ENCODE measurements at regions not wholly inside any gene's neighbourhood (a gene's known extent, or its start where the extent isn't known, plus 50 kb on each side); places are given as distances from the start of the nearest gene placed in this dataset.

DNA sequence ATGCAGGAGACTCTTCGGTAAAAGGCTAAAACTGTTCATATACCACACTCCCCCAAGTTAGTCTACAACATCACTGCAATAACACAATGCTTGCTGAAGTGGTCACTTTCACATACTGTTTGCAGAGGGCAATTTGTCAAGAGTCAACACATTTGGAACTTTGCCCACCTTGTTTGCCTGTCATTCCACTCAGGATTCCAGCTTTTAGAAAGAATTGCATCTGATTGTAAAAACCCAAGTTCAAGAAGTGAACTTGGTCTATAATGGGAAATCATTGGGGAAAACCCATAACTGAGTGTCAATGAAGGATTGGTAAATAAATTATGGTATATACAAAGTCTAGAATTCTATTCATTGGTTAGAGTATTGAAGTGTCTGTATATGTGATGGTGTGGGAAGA is 120.5 kb downstream of the GADD45G start:
- DNase-seq = no peak

DNA sequence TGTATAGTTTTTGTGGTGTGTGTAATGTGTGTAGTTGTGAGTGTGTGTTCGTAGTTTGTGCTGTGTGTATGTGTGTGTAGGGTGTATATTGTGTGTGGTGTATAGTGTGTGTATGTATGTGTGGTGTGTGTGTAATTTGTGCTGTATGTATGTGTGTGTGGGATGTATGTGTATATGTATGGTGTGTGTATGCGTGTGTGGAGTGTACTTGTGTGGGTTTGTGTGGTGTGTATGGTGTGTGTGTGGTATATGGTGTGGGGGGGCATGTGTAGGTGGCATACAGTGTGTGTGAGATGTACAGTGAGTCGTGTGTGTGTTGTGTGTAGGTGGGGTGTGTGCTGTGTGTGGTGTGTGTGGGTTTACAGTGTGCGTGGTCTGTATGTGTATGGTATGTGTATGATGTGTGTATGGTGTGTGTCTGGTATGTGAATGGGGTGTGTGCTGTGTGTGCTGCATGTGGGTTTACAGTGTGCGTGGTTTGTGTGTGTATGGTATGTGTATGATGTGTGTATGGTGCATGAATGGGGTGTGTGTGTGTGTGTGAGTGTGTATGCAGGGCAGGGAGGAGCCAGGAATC is 125.2 kb downstream of the GADD45G start:
- DNase-seq = no peak

DNA sequence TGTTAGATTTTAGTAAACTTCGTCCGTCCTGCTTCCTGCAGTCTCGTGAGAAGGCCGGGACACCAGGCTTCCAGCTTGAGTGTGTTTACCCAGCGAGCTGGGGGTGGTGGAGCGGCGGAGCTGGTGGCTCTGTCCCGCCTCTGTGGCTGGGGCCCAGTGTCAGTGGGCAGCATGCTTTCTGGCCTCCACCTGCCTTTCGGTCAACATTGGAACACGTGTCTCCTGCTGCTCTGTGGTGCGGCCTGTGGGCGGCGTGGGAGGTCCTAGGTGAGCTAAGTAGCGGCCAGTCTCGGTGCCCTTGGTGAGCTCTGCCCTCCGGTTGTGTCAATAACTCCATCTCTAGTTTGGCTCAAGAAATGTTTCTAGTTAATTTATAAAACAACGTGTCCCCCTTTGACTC is 125.9 kb downstream of the GADD45G start:
- DNase-seq = no peak

DNA sequence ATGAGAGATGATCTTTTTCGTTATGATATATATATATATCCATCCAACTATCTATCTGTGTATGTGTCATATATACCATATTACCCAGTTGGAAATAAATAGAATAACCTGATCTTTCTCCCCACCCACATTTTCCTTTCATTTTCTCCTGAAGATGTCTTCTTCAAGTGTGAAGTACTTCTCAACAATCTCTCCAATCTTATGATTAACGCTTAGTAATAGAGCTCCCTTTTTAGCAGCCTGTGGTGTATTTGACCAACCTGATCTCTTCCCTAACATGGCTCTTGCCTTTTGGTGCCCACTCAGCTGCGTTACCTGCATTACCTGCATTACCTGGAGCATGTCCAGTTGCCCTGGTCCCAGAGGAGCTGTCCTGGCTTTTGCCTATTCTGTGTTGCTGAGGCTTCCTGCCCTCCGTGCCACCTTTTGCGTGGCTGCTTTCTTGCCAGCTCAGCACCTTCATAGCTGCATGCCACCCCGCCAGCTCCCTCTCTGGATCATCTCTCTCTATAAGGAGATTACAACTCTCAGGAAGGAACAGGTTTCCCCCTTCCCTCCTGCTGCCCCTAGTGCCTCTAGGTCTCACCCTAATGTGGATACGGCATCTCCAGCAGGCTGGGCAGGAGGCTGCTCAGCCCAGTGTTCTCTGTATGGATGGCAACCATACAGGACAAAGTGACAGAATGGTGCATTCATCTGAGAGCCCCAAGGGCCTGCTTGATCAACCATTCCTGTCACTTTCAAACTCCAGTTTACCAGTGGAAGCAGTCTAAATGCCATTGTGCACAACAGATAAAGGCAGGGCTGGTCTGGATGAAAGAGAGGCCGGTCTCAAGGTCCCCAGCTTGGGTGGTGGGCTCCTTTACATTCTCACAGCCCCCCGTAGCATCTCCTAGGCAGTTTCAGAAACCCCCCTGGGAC is 126.7 kb downstream of the GADD45G start:
- no peak for DNase-seq

DNA sequence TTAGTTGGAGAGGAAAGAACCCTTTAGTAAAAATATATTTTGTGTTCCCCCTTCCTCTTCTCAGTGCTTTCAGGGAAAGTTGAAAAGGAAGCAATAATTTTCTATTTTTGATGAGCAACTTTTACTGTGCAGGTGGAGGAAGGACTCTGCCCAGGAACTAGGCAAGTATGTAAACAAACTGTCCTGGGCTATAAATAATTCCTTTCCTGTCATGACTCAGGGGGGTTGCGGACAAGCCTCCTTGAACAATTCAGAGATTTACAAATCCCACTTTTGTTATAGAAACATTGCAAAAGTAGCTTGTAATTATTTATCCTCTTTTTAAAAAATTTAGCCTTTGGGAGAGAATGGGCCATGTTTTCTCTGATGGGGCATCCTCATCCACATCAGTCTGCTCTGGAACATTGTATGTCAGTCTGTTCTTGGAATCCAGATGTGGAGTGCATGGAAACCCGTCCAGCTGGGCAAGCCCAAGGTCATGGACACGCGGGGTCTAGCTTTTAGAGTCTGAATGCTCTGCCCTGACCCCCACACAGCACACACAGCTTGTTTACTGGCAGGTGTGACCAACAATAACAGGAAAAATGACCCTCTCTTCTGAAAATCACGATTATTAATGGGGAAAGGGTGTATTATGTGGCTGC is 127.6 kb downstream of the GADD45G start:
- DNase-seq = no peak

DNA sequence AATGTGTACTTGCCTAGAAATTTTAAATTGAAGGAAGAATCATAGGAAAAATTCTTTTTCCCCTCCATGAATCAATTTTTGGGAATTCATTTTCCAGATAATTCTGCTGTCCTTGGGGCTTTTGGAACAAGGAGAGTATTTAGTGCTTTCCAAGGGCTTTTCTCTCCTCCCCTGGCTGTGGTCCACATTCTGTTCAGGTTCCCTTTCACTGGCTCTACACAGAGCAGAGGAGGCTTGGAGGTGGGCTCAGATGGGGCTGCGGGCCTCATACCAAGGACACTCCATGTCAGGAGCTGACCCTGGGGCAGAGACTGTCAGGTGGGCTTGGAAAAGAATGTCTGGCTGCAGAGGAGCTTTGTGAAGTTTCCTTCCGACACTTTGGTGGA is 128.1 kb downstream of the GADD45G start:
- DNase-seq = no peak

DNA sequence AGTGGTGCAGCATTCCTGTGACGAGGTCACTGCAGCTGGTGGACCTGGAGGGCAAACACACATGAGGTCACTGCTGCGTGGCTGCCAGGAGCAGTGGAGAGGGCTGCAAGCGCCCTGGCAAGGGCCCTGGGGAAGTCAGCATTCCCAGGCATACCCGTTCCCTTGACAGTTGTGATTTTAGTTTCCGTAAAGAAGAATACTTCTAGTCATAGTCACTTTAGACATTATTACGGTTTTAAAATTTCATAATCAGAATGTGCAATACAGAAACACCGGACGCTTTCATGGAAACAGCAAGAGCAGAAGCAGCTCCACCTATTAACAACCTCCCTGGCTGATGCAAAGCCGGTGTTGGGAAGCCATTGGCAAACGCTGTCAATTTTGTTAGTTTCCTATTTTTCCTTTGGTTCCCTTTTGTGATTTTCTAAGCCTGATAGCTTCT is 129.8 kb downstream of the GADD45G start:
- no peak for DNase-seq

DNA sequence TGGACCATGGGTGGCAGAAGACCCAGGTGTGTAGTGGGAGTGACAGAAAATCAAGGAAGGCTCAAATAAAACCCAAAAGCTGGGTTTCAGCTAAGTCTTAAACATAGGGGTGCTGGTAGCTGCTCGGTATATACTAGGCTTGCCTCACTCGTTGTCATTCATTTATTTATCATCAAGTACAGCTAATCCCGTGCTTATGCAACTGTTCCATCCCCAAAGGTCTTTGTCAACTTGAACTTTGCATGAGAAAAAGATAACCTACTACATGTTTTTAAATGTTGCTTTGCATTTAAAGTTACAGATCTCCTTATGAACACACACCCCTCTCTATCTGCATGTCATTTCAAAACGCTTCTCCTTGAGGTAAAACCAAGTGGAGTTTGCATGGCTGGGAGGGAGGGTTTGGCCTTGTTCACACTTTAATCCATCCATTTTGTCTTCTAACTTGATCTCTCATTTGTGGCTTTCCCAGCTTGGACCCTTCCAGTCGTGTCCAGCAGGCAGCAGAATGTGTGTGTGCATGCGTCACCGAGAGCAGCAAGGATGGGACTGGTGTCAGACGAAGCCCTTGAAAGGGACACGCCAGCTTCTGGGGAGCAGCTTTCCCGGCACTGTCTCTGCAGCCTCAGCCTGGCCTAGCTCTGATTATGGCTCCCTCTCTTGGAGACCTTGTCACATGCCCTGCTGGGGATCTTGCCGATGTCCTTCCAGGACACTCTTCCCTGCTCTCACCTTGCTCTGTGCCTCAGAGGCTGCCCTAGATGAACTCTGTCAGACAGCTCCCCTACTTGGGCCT is 133.5 kb downstream of the GADD45G start:
- DNase-seq = no peak

DNA sequence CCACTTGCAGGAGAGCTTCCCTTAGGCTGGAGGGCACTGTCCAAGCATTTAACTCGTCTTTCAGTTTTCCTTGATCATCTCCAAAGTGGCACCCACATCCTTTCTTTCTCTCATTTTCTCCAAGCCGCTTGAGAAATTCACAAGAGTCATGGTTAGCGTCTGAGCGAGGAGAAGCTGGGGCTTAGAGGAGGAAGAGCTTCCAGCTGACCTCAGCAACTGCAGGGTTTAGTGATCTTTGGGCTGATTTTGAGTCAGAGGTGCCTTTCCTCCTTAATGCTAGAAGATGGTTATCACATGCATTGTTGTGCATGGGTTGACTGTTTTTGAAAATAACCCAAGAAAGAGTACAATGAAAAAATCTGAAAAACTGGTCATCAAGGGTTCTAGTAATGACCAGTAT is 134.7 kb downstream of the GADD45G start:
- peak; percentile 33 for DNase-seq

DNA sequence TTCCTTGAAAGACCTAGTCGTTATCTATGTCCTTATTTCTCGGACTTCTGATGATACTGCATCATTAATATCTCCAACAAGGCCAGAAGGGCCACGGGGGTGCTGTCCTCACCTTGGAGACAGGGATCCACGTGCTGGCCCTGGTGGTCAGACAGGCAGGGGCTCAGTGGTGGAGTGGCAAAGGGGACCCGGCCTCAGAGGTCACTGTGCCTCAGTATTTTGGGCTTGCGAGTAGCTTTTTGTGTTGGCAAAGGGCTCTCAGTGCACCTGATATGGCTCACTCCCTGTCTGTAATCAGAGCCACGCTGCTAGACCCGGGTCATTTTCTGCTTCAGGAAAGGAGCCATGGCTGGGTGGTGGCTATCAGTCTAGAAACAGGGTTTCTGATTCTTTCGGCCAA is 135.1 kb downstream of the GADD45G start:
- no peak for DNase-seq

DNA sequence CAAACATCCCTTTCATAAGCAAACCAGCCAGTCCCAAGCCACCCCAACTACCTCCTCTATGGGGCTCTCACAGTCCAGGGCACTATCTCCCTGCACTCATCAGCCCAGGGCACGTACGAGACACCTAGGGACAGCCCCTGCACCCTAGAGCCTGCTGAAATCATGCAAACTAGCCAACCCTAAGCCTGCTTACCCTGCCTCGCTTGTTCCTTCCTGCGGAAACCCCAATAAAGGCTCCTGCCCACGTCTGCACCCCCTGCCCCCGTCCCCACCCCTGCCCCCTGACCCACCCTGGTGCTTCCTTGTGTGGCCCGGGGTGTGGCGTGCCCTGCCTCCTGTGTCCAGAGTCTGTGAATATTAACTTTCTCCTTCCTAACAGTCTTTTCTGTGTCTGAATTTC is 135.9 kb downstream of the GADD45G start:
- peak; percentile 33 for DNase-seq

DNA sequence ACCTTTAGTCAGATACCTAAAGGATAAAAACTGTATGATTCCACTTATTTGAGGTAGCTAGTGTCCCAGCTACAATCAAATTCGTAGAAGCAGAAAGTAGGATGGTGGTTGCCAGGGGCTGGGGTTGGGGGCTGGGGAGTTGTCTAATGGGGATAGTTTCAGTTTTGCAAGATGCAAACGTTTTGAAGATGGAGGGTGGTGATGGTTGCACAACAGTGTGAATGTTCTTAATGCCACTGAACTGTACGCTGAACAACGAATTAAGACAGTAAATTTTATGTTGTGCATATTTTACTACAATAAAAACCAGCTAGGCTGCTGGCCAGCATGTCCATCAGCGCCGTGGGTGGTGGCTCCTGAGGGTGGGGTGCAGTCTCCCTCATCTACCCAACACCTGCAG is 137.8 kb downstream of the GADD45G start:
- DNase-seq = no peak

DNA sequence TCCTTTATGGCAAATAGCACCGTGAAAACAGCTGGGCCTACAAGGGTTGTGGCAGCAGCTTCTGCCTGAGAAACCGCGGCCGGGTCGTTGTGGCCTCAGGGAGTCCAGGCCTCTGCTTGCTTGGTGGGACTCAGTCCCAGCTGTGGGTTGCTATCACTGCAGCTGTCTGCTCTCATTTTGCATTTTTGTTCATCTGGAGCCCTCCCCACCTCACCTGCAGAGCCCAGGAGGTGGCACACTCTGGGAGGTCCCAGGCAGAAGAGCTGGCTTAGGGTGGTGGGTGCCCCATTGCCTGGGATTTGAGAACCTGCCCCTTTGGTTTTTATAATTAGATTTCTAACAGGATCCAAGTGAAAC is 138.4 kb downstream of the GADD45G start:
- DNase-seq = no peak

DNA sequence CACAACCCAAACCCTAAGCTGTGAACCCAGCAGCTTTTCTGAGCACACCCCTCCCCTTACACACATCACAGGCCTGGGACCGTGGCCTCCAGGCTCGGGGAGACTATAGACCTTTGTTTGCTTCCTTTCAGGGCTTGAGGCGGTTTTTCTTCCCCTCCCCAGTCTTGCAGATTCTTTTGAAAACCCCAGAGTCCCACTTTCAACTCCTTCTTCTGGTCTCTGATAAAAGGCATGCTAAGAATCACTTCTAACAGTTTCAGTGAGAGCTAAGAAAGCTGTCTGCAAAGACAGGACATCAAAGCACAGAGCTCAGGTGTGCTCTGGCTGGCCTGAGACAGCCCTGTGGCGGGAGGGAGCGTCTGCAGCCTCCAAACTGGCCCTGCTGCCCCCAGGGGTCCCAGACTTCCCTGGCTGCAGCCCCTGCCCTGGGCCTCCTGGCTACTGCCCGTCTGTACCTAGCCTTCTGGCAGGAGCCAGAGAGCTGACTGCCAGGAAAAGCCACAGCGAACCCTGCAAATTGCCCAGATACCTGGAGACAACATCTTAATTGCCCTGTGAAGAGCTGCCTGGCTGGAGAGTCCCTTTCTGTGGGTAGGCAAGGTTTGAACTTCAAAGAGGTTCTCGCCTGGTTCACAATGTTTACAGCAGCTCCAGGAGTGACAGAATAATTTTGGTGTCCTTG is 138.9 kb downstream of the GADD45G start:
- DNase-seq = no peak

DNA sequence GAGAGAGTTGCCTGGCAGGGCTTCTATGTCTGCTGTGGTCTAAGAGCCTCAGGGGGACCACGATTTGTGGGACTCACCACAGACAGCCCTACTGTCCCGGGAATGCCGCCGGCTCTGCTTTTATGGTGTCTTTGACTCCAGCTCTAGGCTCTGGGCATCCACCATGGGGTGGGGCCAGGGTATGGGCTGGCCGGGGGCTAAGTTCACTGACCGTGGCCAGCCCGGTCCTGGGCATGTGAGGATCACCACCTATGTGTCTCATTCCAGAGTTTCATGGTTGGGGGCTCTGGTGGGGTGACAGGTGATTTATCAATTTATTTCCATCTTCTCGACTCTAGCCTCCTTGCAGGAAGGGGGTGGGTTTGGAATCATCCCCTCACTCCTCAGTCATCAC is 139.4 kb downstream of the GADD45G start:
- no peak for DNase-seq

DNA sequence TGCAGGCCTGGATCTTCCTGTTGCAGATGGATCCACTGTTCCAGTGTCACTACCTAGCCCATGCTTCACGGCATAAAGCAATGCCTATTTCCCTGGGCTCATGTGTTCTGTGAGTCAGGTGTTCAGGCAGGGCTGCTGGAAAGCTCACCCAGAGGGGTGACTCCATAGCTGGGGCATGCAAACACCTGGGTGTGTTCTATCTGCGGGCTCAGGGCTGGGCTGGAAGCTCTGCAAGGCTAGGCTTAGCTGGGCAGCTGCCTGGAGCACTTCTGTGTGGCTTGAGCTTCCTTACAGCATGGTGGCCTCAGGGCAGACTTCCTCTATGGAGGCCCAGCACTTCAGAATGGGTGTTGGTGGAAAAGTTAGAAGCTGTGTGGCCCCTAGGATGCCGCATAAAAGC is 139.9 kb downstream of the GADD45G start:
- no peak for DNase-seq

DNA sequence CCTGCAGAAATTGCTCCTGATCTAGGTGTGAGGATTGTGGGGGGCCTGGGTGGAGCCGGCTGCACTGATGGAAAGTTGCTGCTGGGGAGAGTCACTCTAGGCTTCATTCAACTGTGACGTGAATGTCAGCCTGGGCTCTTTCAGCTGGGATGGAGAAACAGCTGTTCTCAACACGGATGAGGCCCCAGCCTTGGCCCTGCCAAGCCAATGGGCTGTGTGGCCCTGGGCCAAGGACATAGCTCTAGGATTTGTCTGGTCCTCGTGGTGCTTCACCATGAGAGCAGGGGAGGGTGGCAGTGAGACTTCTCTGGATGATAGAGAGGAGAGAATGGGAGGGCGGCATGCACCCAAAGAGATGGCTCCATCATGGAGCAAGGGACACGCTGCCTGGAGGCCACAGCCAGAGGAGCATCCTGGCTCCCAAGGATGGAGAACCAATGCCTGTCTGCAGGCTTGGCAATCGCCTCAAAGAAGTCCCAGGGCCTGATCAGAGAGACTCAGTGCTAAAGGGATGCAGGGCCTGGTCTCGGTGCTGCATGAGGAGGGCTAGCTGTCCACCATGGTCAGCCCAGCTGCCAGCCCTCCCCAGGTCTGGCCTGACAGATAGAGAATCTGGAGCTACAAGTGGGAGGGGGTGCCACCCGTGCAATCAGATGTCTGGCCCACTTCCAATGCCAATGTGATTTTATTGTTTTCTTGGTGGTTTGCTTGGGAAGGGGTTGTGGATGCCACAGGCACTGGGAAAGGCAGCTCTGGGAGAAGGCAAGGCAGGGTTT is 141.0 kb downstream of the GADD45G start:
- no peak for DNase-seq

DNA sequence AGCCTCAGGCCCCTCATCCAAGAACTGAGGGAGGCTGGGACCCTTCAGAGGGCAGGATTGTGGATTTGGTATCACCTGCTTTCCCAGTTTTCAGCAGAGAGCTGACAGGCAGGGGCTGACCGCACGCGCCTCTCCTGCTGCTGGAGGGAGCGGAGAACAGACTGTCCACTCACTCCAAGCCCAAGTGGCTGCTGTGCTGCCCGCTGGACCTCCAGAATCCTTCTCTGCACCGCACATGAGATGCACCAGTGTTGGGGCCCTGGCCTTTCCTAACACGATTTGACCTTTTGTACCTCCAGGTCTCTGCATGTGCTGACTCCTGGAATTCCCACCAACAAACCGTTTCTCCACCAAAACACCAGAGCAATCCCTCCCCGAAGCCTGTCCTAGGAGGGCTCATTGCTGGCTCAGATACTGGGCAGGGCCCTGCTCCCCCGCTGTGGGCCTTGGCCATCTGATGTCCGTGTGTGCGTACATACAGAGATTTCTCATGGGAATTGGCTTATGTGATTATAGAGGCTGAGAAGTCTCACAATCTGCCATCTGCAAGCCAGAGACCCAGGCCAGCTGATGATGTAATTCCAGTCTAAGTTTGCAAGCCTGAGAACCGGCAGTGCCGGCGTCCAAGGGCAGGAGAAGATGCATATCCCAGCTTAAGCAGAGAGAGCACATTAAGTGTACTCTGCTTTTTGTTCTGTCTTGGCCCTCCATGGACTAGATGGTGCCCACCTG is 141.7 kb downstream of the GADD45G start:
- DNase-seq = no peak

DNA sequence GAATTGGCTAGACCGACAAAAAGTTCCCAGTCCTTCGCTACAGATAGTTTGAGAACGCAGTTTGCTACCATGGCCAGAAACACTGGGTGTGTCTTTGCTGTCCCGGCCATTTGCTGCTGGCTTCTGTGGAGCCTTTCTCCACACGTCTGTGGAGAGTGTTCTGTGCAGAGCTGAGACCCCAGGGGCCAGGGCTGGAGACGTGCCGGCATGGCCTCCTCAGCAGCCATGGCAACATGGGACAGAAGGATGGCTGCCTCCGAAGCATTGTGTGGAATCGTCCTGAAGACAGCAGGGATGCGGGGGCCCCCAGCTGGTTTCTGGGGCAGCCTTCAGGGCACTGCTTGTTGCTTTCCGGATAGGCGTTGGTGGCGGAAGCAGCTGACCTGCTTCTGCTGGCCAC is 142.8 kb downstream of the GADD45G start:
- DNase-seq = no peak

DNA sequence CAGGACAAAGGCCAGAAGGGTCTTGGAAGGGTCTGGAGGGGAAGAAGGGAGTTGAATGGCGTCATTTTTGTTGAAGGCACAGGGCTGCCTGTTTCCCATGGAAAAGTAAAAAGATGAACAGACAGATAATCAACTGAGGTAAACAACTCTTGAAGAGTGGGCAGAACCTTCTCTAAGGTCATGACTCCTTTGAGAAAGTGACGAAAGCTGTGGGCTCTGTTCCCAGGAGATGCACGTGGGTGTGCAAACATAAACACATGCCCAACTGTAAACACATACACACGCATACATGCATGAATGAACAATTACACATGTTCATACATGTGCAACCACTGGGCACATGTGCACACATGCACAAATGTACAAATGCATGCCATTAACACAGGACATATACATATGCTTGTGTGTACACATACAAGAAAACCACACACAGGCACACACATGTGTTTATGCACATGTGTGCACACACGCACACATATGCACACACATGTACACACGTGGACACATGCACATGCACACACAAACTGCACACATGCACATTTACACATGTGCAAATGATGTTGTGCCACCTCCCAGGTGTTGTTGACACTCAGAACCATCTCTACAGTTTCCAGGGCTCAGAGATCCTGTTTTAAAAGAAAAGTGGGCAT is 143.3 kb downstream of the GADD45G start:
- no peak for DNase-seq
